GM12892 (cell line): ENCODE measurements at regions not wholly inside any gene's neighbourhood (a gene's known extent, or its start where the extent isn't known, plus 50 kb on each side); places are given as distances from the start of the nearest gene placed in this dataset.

Source experiments
- POLR2A ChIP-seq: IDR thresholded peaks from 2 replicates; pipeline ENCODE4 v1.6.1; 2011; ENCODE audit warnings: low read depth, low read length, control low read depth
- POLR2AphosphoS5 ChIP-seq: IDR thresholded peaks from 2 replicates; pipeline ENCODE4 v1.6.1; 2011; ENCODE audit warnings: low read depth, low read length, control low read depth
- TAF1 ChIP-seq: IDR thresholded peaks from 2 replicates; pipeline ENCODE4 v1.6.1; 2011; ENCODE audit warnings: low read depth, mild to moderate bottlenecking, control low read depth, low read length, borderline replicate concordance

GRCh38 chr4:94135701-94136100 lies 72.0 kb upstream of the SMARCAD1 start:
- TF ChIP-seq POLR2A (no peak), POLR2AphosphoS5 (no peak), TAF1 (no peak)
